DND-41 (cell line): ENCODE measurements at regions not wholly inside any gene's neighbourhood (a gene's known extent, or its start where the extent isn't known, plus 50 kb on each side); places are given as distances from the start of the nearest gene placed in this dataset.

Experiments
- ATAC-seq: fragments of 200-7000 bp; cut with Tn5 transposase; 3 replicates; pipeline ENCODE4 v1.9.1; 2021; ENCODE audit warnings: low read depth; ENCODE audit not compliant: insufficient read depth
- DNase-seq: peaks from one replicate; pipeline ENCODE4 v3.0.0-alpha.2; 2020
- H2AFZ ChIP-seq: 2 replicates; pipeline ENCODE4 v1.6.0; 2012; ENCODE audit warnings: low read depth, low read length
- H3K27ac ChIP-seq: 2 replicates; pipeline ENCODE4 v1.5.1; 2012; ENCODE audit warnings: low read length, inconsistent platforms
- H3K27me3 ChIP-seq: fragments of 200-600 bp; sonication (generic); 2 replicates; pipeline ENCODE4 v1.6.0; 2012; ENCODE audit warnings: low read length, mild to moderate bottlenecking, inconsistent platforms; ENCODE audit not compliant: insufficient read depth, poor library complexity
- H3K36me3 ChIP-seq: 2 replicates; pipeline ENCODE4 v1.5.1; 2012; ENCODE audit warnings: low read length, inconsistent platforms; ENCODE audit not compliant: insufficient read depth
- H3K4me1 ChIP-seq: 2 replicates; pipeline ENCODE4 v1.5.1; 2012; ENCODE audit warnings: mild to moderate bottlenecking, low read length; ENCODE audit not compliant: insufficient read depth
- H3K4me2 ChIP-seq: 2 replicates; pipeline ENCODE4 v1.6.0; 2012; ENCODE audit warnings: mild to moderate bottlenecking, moderate library complexity, low read length, inconsistent platforms; ENCODE audit not compliant: insufficient read depth
- H3K4me3 ChIP-seq, 2 experiments: fragments of 200-600 bp in 1 of 2; shearing (Covaris generic) in 1 of 2; 2 replicates each; pipeline ENCODE4 v1.5.1; 2012 to 2016; ENCODE audit warnings: inconsistent platforms in 2 of 2, low read length in 2 of 2, mild to moderate bottlenecking in 2 of 2, low read depth in 1 of 2, moderate library complexity in 1 of 2
- H3K79me2 ChIP-seq: 2 replicates; pipeline ENCODE4 v1.6.0; 2012; ENCODE audit warnings: low read length, inconsistent platforms; ENCODE audit not compliant: insufficient read depth
- H3K9ac ChIP-seq: 2 replicates; pipeline ENCODE4 v1.6.0; 2012; ENCODE audit warnings: low read depth, mild to moderate bottlenecking, inconsistent platforms, low read length, moderate library complexity
- H3K9me3 ChIP-seq: 2 replicates; pipeline ENCODE4 v1.5.1; 2012; ENCODE audit warnings: low read length, moderate library complexity, mild to moderate bottlenecking, inconsistent platforms; ENCODE audit not compliant: insufficient read depth, severe bottlenecking
- H4K20me1 ChIP-seq: 2 replicates; pipeline ENCODE4 v1.6.0; 2012; ENCODE audit warnings: low read length; ENCODE audit not compliant: insufficient read depth
- CTCF ChIP-seq: IDR thresholded peaks from 2 replicates; pipeline ENCODE4 v1.5.1; 2012; ENCODE audit warnings: borderline replicate concordance, low read length, moderate library complexity, mild to moderate bottlenecking; ENCODE audit not compliant: poor library complexity, severe bottlenecking; ENCODE audit errors: extremely low read depth
- EZH2 ChIP-seq: IDR thresholded peaks from 3 replicates; pipeline ENCODE4 v1.6.1; 2012; ENCODE audit warnings: borderline replicate concordance, low read depth, mild to moderate bottlenecking, moderate library complexity, low read length, inconsistent platforms; ENCODE audit not compliant: severe bottlenecking

- TF ChIP-seq EZH2 (no peak), CTCF (no peak)
- Histone ChIP-seq H3K27me3 (no peaks in the 10 kb centered on the region), H3K4me1 (no peaks in the 10 kb centered on the region), H3K4me2 (no peak overlapping the region), H3K9me3 (no peaks in the 10 kb centered on the region), H4K20me1 (no peaks in the 10 kb centered on the region), H2AFZ (no peak overlapping the region), H3K9ac (no peak overlapping the region), H3K79me2 (no peaks in the 10 kb centered on the region), H3K36me3 (no peaks in the 10 kb centered on the region), H3K27ac (no peak overlapping the region), H3K4me3 (no peak overlapping the region)
- ATAC-seq = no peak
- no peak for DNase-seq
Observed at GRCh38 chr10:36391405-36391804, 734.0 kb upstream of the ANKRD30A start.

GRCh38 chr10:36390221-36390620 lies 735.2 kb upstream of the ANKRD30A start:
- no peak for TF ChIP-seq EZH2
- no peak for TF ChIP-seq CTCF
- Histone ChIP-seq H3K79me2 (no peaks in the 10 kb centered on the region), H2AFZ (no peak overlapping the region), H3K9ac (no peak overlapping the region), H3K4me3 (no peak overlapping the region), H3K9me3 (no peaks in the 10 kb centered on the region), H3K27ac (no peak overlapping the region), H3K27me3 (no peaks in the 10 kb centered on the region), H4K20me1 (no peaks in the 10 kb centered on the region), H3K4me2 (no peak overlapping the region), H3K36me3 (no peaks in the 10 kb centered on the region), H3K4me1 (no peaks in the 10 kb centered on the region)
- DNase-seq (no peak), ATAC-seq (no peak)

DNA sequence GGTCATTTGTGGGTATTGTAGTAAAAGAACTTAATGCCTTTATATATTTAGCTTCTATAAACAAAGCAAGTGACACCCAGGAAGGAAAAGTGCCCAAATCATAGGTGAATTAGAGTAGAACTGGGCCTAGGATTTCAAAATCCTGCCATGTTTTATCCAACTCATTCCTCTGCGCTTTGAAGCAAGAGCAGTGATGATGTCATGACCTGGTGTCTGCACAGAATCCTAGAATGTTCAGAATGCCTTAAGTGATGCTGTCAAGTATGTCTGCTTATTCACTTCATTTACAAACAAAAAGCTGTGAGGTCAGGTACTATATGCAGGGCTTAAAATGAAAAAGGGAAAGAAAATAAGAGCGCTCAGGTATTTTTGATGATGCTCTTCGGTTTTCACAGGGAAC lies 737.2 kb upstream of the ANKRD30A start:
- Histone ChIP-seq H3K27me3 (no peaks in the 10 kb centered on the region), H3K9me3 (no peaks in the 10 kb centered on the region), H3K27ac (no peak overlapping the region), H4K20me1 (no peaks in the 10 kb centered on the region), H3K79me2 (no peaks in the 10 kb centered on the region), H3K4me1 (peaks cover 8% of the 10 kb centered on the region), H3K9ac (no peak overlapping the region), H3K36me3 (no peaks in the 10 kb centered on the region), H2AFZ (no peak overlapping the region), H3K4me2 (no peak overlapping the region), H3K4me3 (no peak overlapping the region)
- ATAC-seq (no peak), DNase-seq (no peak)
- no peak for TF ChIP-seq EZH2
- TF ChIP-seq CTCF = no peak

- Histone ChIP-seq H3K9ac (no peak overlapping the region), H3K4me1 (peaks cover 13% of the 10 kb centered on the region), H3K27ac (no peak overlapping the region), H3K36me3 (no peaks in the 10 kb centered on the region), H4K20me1 (no peaks in the 10 kb centered on the region), H3K4me3 (no peak overlapping the region), H3K27me3 (no peaks in the 10 kb centered on the region), H3K4me2 (no peak overlapping the region), H3K79me2 (no peaks in the 10 kb centered on the region), H2AFZ (no peak overlapping the region), H3K9me3 (peaks cover 6% of the 10 kb centered on the region)
- DNase-seq = no peak
- TF ChIP-seq CTCF (no peak), EZH2 (no peak)
- no peak for ATAC-seq
Observed at GRCh38 chr10:36385693-36386092, 739.7 kb upstream of the ANKRD30A start.
